ENCODE measurements at regions not wholly inside any gene's neighbourhood (a gene's known extent, or its start where the extent isn't known, plus 50 kb on each side); places are given as distances from the start of the nearest gene placed in this dataset.
A peak's percentile ranks its signal among the peaks of the same experiment; 100 is the strongest.
"Not testable (repeated sequence)": the region's sequence is repeated elsewhere in the genome, so short reads cannot be mapped to it uniquely, and the experiment has no call there.

DNA sequence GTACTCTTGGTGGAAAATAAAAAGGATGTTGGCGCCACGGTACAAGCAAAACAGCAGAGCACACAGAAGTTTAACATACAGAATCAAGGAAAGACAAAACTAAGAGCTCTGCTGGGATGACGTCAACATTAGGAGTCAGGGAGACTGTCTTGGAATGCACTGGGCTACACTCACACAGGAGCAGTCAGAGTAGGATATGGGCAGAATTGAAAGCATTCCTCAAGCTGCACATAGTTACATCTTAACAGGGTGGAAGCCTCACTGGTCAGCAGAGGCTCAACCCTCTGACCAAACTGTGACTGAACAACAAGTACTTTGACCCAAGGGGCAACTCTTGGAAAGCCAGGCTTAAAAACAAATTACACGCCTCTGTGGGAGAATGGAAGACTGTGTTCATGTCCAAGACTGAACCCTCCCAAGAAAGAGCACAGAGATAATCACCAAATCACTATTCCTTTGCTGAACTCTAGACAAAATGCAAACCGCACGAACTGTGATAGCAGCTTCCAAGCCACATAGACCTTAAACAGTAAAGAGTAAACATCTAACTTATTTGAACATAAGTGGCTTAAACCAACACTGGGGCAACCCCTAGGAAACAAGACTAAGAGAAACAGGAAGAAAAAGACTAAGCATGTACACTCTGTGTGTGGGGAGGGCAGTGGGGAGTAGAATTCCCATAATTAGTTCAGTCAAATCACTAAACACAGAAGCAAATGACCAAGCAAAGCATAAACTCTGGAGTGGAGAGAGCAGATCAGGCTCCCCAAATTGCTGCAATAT lies 772.7 kb downstream of the PRELID2 start:
- DNase-seq: no peak

DNA sequence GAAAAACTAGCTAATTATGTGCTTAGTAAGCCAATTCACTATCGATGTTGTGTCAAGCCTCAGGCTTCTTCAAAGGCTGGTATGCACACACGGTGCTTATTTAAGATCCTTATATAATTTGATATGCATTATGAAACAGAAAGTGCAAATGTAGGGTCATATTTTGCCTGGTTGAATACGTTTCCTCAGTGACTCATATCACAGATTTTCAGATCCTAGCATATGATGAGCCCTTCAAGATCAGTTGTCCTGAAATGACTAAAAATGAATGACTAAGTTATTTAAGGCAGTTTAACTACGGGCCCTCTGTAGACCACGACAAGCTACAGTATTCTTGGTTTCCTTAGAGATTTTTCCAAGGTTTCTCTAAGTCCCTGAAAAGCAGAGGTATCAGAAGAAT lies 778.3 kb downstream of the PRELID2 start:
- no peak for DNase-seq

DNA sequence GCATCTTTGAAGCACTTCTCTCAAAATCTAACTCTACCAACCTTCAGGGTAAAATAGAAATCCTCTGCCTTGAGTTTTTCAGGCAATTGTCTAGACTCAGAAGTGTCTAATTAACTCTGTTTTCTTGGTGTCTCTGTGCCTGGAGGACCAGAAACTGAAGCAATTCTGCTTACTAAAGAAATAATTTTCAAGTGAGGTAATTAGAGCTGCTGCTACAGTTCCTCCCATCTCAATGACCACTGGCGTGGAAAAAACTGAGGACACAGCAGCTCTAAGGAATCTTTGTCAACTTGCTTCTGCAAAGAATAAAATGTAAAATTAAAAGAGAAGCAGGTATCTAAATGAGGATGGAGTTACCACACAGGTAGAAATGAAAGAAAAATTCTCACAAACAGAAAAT lies 785.0 kb downstream of the PRELID2 start:
- no peak for DNase-seq

DNA sequence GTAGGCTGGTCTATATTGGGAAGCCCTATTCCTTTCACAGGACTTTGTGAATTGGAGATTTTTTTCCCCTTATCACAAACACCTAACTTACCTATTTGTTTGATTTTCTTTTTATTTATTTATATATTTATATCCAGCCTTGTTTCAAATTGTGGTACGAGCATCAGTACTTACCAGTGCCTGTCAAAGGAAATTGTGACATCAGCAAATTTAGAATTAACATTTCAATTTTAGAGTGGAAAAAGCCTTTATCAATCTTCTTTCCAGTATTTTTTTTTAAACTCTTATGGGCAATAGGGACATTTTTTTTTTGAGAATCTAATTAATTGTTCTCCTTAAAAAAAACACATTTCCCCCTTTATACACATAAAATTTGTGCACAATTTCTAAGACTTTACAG lies 790.2 kb downstream of the PRELID2 start:
- DNase-seq: no peak

DNA sequence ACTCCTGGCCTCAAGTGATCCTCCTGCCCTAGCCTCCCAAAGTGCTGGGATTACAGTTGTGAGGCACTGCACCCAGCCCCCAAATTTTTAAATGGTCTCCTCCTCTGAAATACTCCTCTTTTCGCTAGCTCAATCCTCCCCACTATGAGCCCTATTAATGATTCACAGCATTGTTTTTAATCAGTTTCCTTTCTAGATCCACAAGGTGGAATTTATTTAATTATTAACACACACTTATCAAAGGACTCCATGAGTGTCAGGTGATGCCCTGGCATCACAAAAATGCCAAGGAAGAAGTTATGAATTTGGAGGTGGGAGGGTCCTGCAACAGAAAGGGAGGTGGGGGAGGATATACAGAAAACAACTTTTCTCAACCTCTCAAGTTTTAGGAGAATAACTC lies 806.5 kb downstream of the PRELID2 start:
- DNase-seq: no peak

DNA sequence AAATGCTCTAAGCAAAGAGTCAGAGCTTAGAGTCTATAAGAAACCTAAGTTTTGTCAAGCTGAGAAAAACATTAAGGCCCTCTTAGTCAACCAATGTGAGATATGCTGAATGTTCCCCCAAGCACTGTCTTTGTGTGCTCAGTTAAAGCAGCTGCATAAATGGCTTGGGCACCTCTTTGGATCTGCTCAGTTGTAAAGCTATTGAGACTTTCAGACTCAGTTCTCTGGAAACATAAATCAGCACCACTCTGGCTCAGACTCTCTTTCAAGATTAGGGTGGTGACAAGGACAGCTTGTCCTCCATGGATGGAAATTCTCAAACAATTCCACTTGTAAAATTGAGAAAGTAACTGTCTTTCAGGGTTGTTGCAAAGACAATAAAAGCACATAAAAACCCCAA lies 807.9 kb downstream of the PRELID2 start:
- DNase-seq: no peak

DNA sequence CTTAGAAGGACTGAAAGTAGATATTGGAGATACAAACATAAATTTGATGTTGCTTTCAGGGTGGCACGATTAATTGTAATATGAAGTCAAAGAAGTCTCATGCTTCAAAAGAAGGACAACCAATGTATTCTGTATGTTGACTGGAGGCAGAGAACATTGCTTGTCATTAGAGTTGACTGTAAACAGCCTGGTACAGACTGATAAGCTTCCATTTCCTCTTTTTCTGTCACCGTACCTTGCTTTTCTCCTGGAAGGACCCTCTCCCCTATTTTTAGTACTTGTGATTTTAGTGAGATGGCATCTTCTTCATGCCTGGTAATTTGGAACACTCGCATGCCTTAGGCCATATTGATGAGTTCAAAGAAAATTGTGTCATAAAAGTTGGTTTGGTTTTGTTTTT lies 809.4 kb downstream of the PRELID2 start:
- DNase-seq: no peak

DNA sequence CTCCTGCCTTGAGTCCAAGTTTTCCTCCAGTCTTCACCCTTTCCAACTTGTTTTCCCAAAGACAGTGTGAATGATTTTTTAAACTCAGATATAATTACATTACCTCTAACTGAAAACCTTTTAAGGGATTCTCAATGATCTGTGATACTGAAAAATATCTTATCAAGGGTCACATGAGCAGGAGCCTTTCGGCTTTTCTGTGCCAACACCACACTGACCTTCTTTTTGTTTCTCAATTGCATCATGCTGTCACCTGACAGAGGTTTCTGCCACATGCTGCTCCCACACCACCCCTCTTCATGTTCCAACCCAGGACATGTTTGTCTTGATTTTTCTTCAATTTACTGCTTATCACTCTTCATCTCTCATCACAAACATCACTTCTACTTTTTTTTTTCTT lies 820.0 kb downstream of the PRELID2 start:
- DNase-seq: no peak

DNA sequence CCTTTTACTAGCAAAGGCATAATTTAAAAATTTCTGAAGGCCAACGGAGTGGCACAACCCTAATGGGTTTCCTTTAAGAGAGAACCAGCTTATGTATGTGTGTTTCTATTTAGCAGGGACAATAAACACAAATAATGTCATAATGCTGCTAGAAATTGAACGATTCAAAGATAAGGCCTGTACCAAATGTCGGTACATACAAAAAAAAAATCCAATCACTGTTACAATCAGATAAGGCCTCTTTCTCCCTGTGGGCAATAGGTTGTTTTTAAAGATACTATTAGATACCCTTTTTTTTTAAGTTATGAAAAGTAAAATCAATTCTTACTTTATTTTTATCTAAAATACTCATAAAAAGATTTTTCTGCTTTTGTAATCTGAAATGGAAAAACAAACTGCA lies 821.0 kb downstream of the PRELID2 start:
- no peak for DNase-seq

DNA sequence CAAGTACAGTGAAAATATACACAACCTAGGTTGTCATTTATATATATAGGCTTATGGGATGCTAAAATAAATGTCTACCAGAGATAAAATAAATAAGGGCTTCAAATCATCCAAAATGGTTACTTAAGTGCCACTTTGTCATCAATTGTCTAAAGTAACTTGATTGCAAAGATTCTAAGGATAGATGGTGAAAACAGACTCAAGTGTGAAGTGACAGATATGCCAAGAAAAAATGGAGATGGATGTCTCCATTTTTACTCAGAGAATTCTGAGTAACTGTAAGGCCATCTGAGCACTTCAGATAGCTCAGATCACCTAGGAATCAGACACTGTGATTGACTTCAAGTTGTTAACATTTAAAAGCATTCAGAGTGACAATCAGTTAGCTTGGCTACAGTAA lies 824.3 kb downstream of the PRELID2 start:
- no peak for DNase-seq

DNA sequence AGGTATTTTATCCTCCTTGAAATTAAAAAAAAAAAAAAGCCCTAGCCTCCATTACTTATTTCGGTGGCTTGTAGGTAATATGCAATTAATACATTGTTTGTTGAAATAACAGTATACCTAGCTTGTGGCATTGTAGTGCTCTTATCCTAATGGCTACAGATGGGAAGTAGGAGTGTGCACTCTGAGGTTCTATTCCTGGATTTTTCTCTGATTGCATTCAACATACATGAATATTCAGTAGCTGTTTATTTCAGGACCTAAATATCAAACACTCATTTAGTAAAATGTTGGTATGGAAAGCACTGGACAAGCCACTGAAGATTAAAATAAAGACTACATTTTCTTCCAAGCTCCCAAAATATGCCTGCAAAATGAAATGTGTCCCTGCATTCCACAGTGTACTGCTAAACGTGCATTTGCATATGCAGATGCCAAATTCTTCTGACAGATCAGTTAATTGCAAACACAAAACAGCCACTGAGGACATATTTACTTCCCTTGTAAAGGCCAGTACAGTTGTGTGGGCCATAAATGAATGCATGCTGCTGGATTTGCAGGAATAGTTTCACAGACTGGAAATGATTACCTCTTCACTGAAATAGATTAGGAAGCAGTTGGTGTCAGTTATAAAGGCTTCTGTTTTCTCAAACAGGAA lies 826.1 kb downstream of the PRELID2 start:
- DNase-seq: no peak

DNA sequence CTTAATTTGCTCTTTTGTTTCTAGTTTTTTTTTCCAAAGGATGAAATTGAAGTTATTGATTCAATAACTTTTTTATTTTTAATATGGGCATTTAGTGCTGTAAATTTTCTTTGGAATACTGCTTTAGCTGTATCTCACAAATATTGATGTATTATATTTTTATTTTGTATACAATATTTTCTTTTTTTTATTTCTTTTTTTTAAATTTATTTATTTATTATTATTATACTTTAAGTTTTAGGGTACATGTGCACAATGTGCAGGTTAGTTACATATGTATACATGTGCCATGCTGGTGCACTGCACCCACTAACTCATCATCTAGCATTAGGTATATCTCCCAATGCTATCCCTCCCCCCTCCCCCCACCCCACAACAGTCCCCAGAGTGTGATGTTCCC lies 823.7 kb downstream of the KCTD16 start:
- not testable (repeated sequence) for DNase-seq

DNA sequence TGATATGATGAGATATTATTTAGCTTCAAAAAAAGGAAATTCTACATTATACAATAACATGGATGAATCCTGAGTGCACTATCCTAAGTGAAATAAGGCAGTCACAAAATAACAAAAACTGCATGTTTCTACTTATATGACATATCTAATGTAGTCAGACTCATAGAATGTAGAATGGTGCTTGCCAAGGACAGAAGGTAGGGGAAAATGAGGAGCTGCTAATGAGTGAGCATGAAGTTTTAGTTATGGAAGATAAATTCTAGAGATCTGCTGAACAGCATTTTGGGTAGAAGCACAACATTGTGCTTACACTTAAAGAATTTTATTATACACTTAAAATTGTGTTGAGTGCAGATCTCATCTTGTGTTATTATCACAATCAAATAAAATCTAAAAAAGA lies 812.4 kb downstream of the KCTD16 start:
- no peak for DNase-seq

DNA sequence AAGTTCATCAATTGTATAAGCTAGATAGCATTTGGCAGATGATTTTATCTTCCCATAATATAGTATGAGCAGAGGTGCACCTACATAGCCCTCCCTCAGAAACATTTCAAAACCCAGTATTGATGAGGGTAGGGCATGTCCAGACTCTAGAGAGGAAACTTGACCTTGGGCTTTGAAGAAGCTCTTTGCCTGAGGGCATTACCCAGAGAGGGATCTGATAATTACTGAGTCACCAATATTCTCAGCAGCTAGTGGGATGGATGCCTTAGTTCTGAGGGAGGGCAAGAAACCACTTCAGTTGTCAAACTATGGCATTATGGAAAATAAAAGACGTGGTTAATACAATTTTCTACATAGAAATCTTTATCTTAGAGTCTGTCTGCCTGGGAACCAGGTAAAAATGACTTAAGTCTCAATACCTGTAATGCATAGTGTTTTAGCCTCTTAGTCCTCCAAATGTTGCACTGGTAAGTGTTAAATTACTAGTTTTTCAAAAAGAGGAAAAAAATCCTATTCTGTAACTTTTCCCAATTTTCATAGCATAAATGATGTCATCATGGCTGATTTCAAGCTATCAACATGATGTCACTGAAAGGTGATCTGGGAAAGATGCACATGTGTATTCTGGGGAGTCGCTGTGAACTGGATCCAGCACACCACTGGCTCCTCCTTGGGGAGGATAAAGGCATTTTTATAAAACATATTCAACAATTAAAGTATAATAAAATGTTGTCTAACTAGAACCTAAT lies 809.0 kb downstream of the KCTD16 start:
- no peak for DNase-seq

DNA sequence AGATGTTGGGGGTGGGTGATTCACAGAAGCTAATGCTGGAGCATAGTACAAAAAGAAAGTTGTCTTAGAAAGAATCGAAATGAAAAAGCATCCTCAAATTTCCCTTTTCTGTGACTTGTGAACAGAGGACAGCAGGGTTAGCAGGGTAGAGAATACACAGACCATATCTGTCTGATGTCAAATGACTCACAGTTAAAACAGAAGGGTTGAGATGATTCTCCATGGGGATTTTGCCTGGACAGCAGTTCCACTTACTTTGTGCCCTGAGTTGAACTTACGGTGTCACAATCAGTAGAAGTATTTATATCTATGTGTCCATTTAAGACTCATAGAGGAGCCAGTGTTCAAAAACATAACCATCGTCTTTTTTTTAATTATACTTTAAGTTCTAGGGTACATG lies 801.6 kb downstream of the KCTD16 start:
- no peak for DNase-seq

DNA sequence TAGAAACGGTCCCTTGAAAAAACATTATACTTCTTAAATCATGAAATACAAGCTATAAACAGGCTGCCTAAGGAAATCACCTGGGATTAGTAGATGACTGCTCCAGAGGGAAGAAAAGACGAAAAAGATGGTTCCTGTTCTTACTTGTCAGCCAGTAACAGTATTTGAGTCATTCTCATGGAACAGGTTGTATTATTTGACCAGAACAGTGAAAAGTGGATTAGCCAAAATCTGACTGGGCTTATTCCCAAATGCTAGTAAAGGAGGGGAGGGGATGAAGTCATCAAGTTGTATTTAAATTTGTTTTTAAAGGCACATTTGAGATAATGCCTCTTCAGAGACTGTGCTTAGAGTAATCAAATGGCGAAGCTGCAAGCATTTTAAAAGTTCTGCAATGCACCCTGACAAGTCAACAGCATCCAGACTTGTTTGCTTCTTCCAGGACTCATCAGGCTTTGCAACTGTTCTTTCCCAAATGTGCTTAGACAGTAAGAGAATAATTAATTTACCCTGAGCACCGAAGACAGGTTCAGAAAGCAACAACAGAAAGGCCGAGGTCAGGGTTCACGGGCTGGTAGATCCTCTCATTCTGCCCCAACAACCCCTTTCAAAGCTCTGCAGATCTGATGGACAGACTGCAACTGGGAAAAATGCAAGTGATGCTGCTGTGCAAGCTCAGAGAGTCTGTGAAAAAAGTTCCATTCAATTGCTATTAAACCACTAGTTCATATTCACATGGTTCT lies 800.6 kb downstream of the KCTD16 start:
- DNase-seq: no peak

DNA sequence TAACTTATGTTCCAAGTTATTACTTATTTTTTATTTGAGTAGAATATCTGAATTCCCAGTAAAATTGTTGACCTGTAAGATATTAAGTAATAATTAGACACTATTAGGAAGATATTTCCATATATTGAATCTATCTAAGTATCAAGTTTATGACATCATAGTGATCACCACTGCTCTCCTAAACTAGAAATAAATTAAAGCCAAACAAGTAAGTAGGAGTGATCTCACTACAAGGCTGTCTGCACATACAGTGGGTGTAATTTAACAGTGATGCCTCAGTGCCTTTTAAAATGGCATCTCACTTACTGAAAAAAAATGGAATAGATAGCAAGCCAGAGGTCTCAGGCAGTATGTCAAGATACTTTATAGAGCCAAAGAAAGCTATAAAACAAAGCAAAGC lies 789.6 kb downstream of the KCTD16 start:
- DNase-seq: no peak

DNA sequence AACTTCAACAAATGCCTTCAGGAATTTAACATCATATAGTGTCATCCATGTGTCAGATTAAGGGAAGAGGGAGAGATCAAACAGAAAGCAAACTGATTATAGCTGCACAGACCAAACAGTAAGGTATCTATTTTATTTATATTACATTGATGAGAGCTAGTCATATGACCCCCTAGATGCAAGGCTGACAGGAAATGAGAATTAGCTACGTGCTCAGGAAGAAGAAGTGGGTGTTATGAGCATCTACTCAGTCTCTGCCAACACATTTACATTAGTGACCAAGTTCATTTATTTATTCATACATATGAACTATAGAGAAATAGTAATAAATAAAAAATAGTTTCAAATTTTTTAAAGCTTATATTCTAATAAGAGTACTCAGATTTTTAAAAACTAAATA lies 787.3 kb downstream of the KCTD16 start:
- no peak for DNase-seq

DNA sequence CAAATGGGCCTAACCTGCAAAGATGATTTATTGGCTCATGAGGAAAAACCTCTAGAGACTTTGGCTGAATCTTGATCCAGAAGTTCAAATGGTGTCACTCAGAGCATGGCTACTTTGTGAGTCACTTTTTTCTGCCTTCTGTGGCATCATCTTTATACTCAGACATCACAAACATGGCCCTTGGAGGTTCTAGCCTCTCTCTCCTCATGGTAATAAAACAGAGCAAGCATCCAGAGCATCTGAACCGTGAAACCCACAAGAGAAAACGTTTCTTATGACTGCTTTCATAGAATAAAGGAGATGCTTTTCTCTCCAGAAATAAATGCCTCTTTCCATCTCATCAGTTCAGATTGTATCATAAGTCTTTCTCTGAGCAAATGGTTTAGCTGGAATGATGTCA lies 780.3 kb downstream of the KCTD16 start:
- no peak for DNase-seq

DNA sequence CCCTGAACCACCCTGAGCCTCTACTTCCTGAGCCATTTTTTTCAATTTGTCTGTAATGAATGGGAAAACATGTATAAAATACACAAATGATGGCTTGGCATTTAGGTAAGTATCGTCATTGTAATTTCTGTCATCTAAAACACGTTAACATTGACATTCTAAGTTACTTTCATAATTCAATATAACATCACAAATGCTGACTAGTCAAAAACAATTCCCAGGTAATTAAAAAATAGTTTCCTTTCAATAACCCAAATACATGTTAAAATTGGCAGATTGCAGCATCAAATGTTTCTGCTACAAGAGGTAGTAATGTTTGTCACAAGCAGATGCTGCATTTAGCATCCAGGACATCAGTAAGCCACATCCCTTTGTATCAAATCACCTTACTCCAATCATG lies 776.4 kb downstream of the KCTD16 start:
- no peak for DNase-seq

DNA sequence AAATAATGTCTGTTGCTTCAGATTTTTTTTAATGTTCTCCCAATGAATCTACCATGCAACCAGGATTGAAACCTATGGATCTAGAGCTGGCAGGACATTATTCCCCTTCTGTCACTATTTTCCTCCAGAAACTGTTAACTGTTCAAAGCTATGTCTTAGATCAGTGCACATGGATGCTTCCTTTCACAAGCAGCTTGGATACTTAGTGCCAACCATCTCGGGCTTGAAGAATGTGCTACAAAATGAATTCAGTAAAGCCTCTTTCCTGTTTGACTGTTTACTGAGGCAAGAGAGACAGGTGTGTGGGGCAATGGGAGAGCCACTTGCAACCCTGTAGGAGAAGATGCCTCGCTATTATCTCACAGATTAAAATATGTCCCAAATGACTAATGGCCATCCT lies 774.8 kb downstream of the KCTD16 start:
- DNase-seq: peak; percentile 25

DNA sequence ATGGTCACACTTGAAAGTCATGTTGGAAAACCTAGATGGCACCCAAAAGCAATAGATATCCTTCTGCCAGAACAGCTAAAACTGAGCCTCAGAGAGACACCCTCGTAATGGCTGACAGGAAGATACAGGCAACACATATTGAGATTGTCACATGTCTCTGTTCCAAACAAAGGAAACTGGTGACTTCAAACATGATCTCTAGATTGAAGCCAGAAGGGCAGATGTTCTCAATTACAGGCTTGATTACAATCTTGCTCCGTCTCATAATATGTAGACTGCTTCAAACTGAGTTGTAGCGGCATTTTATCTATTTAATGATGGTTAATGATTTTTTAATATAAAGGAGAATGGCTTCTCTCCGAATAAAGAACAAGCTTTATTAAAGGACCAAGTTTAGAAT lies 774.3 kb downstream of the KCTD16 start:
- DNase-seq: peak; percentile 8

DNA sequence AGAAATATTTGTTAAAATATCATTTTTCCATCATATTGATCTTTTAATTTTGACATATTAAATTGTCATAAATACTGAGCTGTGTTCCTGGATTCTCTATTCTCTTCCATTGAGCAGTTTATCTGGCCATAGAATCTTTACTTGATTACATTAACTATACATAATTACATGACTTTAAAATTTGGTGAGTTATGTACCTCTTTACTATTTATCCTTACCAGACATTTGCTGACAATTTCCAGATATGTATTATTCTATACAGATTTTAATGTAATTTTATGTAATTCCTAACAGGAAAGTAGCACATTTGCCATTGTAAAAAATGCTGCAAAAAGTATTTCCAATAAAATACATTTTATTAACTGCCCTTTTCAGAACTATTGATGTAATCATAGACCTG lies 770.3 kb downstream of the KCTD16 start:
- DNase-seq: no peak
